Renal pelvis (tissue), 1 donor: ENCODE measurements at regions not wholly inside any gene's neighbourhood (a gene's known extent, or its start where the extent isn't known, plus 50 kb on each side); places are given as distances from the start of the nearest gene placed in this dataset.
"Not testable (repeated sequence)": the region's sequence is repeated elsewhere in the genome, so short reads cannot be mapped to it uniquely, and the experiment has no call there.

Experiments used
- DNase-seq: peaks from one replicate; pipeline ENCODE4 v3.0.0-alpha.2; 2013

- no peak for DNase-seq
Observed at GRCh38 chr16:52787709-52788108, 240.8 kb upstream of the TOX3 start.

GRCh38 chr16:52786091-52786490 lies 239.1 kb upstream of the TOX3 start:
- DNase-seq = no peak

GRCh38 chr16:52785653-52786052 lies 238.7 kb upstream of the TOX3 start:
- no peak for DNase-seq

- DNase-seq = no peak
Observed at GRCh38 chr16:52783616-52784015, 236.7 kb upstream of the TOX3 start.

- DNase-seq = peak; percentile 36
Observed at GRCh38 chr16:52781005-52781630, 234.2 kb upstream of the TOX3 start.

GRCh38 chr16:52773026-52773425 lies 226.1 kb upstream of the TOX3 start:
- no peak for DNase-seq

GRCh38 chr16:52770828-52771227 lies 223.9 kb upstream of the TOX3 start:
- no peak for DNase-seq

- DNase-seq = no peak
Observed at GRCh38 chr16:52758473-52758855, 211.5 kb upstream of the TOX3 start.

GRCh38 chr16:52757746-52758472 lies 211.0 kb upstream of the TOX3 start:
- no peak for DNase-seq

GRCh38 chr16:52756812-52757517 lies 210.0 kb upstream of the TOX3 start:
- DNase-seq = no peak

GRCh38 chr16:52755396-52755795 lies 208.5 kb upstream of the TOX3 start:
- no peak for DNase-seq

GRCh38 chr16:52751035-52751434 lies 204.1 kb upstream of the TOX3 start:
- DNase-seq = no peak

- DNase-seq = no peak
Observed at GRCh38 chr16:52748741-52749140, 201.8 kb upstream of the TOX3 start.

- DNase-seq = no peak
Observed at GRCh38 chr16:52747088-52747595, 200.2 kb upstream of the TOX3 start.

- no peak for DNase-seq
Observed at GRCh38 chr16:52743707-52744106, 196.8 kb upstream of the TOX3 start.

- no peak for DNase-seq
Observed at GRCh38 chr16:52742608-52743170, 195.7 kb upstream of the TOX3 start.

- no peak for DNase-seq
Observed at GRCh38 chr16:52742052-52742451, 195.1 kb upstream of the TOX3 start.

- no peak for DNase-seq
Observed at GRCh38 chr16:52741351-52741750, 194.4 kb upstream of the TOX3 start.

- DNase-seq = no peak
Observed at GRCh38 chr16:52740766-52741165, 193.8 kb upstream of the TOX3 start.

GRCh38 chr16:52740333-52740732 lies 193.4 kb upstream of the TOX3 start:
- no peak for DNase-seq

- not testable (repeated sequence) for DNase-seq
Observed at GRCh38 chr16:52738992-52739391, 192.0 kb upstream of the TOX3 start.

- DNase-seq = no peak
Observed at GRCh38 chr16:52731219-52731875, 184.4 kb upstream of the TOX3 start.
